ENCODE measurements at regions not wholly inside any gene's neighbourhood (a gene's known extent, or its start where the extent isn't known, plus 50 kb on each side); places are given as distances from the start of the nearest gene placed in this dataset.

DNA sequence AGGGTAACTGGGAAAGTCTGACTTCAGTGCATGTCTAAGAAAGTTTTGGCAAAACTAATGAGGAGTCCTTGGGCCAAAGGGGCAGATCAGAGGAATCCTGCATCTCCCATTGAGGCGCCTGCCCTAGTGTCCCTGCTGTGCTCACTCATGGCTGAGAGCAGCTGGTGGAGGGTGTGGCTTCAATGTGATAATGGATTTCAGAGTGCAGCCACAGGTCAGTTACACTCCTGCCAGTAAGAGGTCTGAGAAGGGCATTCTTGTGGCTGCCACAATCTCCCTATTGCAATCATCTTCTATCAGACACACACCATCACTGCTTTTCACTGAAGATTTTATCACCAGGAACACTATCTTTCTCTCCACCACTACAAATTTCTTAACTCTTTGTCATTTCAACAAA is 457.1 kb downstream of the MID1IP1 start:
- no peak overlapping the region for H3K18ac ChIP-seq (ENCODE audit: insufficient read length, low read depth, low read length)
- Mint-ChIP-seq H3K4me1 (no peaks in the 10 kb centered on the region), H3K27ac (no peak overlapping the region), H3K4me3 (no peak overlapping the region), H3K27me3 (ENCODE audit: low read depth) (peaks cover under 1% of the 10 kb centered on the region), H3K36me3 (ENCODE audit: insufficient read depth in 1 of 3, low read depth in 3 of 3) (peaks cover 0 to 4% (median 4%) of the 10 kb centered on the region in 3 experiments; a peak in 3 of 7 replicates), H3K9me3 (peaks cover 44 to 52% of the 10 kb centered on the region in 2 experiments)
- H2AFZ ChIP-seq (ENCODE audit: low read length) = no peak overlapping the region
- H4K5ac ChIP-seq (ENCODE audit: insufficient read length, low read depth, low read length) = no peak overlapping the region
- H3K4me2 ChIP-seq (ENCODE audit: insufficient read depth, insufficient read length, low read length) = no peak overlapping the region
- H3K23ac ChIP-seq (ENCODE audit: insufficient read length, low read depth, low read length) = no peak overlapping the region
- H3K79me1 ChIP-seq (ENCODE audit: insufficient read depth, low read depth, low read length, poor library complexity, severe bottlenecking) = no peaks in the 10 kb centered on the region
- H3K9ac ChIP-seq (ENCODE audit: extremely low read depth, insufficient read length, low read length) = no peak overlapping the region
- peaks cover 3% of the 10 kb centered on the region; the same call in 1 of the 2 replicates for H3K27me3 ChIP-seq (ENCODE audit: insufficient read depth, low read length)
- no peaks in the 10 kb centered on the region for H3K4me1 ChIP-seq (ENCODE audit: insufficient read depth, low read length)
- no peak overlapping the region for H3T11ph ChIP-seq (ENCODE audit: low read length)
- H2AK5ac ChIP-seq (ENCODE audit: insufficient read length, low read length) = no peak overlapping the region
- no peaks in the 10 kb centered on the region for H3K79me2 ChIP-seq (ENCODE audit: insufficient read depth, low read length)
- no peaks in the 10 kb centered on the region for H3K23me2 ChIP-seq (ENCODE audit: insufficient read length, low read depth, low read length, poor library complexity, severe bottlenecking)
- no CpG with 5 or more reads among the region's 1 CpG for WGBS (ENCODE audit: extremely low coverage, insufficient read length, low lambda C conversion rate)
- DNase-seq = peak; percentile 29
- no peak overlapping the region for H3K14ac ChIP-seq (ENCODE audit: insufficient read depth, low read length)
- H3K27ac ChIP-seq (ENCODE audit: insufficient read length, low read depth, low read length) = no peak overlapping the region
- no peaks in the 10 kb centered on the region for H3K9me3 ChIP-seq (ENCODE audit: control insufficient read depth, low read depth, low read length)
- no peak overlapping the region for H2BK20ac ChIP-seq (ENCODE audit: low read depth, low read length, poor library complexity, severe bottlenecking)
- no peak overlapping the region for H2BK15ac ChIP-seq (ENCODE audit: low read depth, low read length)
- H4K8ac ChIP-seq (replicated peaks; ENCODE audit: insufficient read length, low read depth, low read length) = no peak overlapping the region
- no peak overlapping the region for H2BK12ac ChIP-seq (ENCODE audit: insufficient read length, low read depth, low read length)
- no peak overlapping the region for H3K4ac ChIP-seq (ENCODE audit: low read depth, low read length)
- no peak for TF ChIP-seq CTCF (conservative IDR thresholded peaks at IDR 0.05)
- H3K56ac ChIP-seq (ENCODE audit: insufficient read length, low read depth, low read length) = no peak overlapping the region
- no peaks in the 10 kb centered on the region for H4K20me1 ChIP-seq (ENCODE audit: control insufficient read depth, insufficient read depth, insufficient read length)
- no peak overlapping the region for H2BK5ac ChIP-seq (ENCODE audit: insufficient read length, low read length)
- no peak overlapping the region for H2BK120ac ChIP-seq (ENCODE audit: low read depth, low read length, poor library complexity, severe bottlenecking)
- H4K91ac ChIP-seq (ENCODE audit: insufficient read length, low read depth, low read length) = no peak overlapping the region

Measured in H9 (cell line).